Putamen (tissue), 1 donor: ENCODE measurements at regions not wholly inside any gene's neighbourhood (a gene's known extent, or its start where the extent isn't known, plus 50 kb on each side); places are given as distances from the start of the nearest gene placed in this dataset.

ENCODE experiments used
- DNase-seq: peaks from one replicate; pipeline ENCODE4 v3.0.0-alpha.2; 2016; ENCODE audit warnings: low spot score

DNA sequence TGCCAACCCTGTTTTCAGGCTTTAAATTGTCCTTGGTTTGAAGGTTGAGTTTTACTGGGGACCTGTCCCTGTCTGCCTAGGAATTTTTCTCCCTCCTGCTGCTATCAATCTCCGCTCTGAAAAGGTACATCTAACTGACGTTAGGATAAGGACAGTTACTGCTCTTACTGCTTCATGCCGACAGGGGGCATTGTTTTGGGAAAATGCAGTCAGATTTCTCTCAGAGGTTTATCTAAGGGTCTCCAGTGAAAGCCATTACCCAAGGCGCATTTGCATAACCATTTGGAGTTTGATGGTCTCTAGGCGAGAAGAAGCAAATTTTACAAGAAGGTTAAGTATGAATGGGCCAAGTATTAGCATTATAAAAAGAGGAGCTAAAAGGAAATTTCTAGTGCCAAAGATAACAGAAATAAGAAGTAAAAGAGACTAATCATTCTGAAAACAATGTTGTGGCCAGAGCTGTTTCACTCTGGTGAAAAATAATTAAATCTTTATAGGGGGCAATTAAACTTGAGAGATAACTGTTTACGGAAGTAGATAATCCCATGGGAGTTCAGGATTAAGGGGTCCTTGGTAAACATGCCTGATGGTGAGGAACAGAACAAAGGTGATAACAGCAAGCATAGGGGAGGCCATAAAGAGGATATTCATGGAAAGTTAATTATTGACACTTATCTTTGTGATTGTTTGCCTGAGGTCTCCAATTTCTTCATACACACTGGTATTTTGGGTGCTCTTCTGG is 605.0 kb downstream of the MTRR start:
- no peak for DNase-seq

DNA sequence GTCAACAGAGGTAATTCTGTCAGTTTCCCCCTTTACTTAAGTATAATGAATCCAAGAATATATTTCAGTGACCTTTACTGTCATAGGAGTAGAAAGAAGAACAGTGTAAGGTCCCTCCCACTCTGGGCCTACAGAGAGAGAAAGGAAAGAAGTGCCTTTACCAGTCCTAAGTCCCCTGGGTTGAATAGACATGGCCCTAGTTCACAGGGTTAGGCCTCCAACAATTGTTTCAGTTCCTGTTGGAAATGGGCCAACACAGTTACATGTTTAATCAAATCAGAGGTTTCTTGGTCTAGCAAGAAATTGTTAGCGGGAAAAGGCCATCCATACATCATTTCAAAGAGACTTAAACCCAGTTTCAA is 605.6 kb downstream of the MTRR start:
- no peak for DNase-seq

DNA sequence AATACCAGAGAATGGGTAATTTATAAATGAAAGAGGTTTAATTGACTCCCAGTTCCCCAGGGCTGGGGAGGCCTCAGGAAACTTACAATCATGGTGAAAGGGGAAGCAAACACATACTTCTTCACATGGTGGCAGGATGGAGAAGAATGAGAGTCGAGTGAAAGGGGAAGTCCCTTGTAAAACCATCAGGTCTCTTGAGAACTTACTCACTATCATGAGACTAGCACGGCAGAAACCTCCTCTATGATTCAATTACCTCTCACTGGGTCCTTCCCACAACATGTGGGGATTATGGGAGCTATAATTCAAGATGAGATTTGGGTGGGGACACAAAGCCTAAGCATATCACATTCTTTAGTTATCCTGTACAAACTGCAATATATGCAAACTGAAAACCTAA is 609.4 kb downstream of the MTRR start:
- DNase-seq, result no peak

DNA sequence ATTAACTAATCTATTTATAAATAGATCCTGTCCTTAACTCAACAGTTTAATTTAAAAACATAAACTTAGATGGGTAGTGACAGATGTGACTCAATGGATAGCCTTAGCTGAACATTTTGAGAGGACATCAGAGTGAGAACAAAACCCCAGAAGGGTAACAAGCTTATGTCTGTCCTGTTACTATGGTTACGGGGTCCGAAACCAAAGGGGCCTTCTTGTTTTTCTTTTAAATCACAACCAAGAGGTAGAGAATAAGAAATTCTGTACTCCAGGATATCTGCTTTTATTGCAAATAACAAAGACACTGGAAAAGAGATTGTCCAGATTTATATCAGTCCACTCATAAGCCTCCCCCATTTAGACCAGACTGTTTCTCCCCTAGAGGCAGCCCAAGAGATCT is 612.1 kb downstream of the MTRR start:
- no peak for DNase-seq

DNA sequence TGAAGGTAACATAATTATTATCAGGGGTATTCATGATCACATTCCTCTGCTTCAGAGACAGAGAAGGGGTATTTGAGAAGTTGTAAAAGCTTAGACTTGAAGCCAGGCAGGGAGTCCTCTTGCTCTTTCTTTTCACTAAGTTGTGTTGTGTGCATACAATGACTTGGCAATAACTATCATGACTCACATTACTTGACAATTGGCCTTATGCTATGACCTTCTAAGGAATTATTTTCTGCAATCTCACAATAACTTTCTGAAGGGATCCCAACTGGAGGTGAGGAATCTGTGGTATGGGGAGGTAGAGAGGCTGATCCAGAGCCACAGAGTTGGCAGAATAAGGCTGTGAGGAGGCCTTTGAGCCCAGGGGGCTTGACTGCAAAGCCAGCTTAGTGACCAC is 622.3 kb downstream of the MTRR start:
- no peak for DNase-seq

DNA sequence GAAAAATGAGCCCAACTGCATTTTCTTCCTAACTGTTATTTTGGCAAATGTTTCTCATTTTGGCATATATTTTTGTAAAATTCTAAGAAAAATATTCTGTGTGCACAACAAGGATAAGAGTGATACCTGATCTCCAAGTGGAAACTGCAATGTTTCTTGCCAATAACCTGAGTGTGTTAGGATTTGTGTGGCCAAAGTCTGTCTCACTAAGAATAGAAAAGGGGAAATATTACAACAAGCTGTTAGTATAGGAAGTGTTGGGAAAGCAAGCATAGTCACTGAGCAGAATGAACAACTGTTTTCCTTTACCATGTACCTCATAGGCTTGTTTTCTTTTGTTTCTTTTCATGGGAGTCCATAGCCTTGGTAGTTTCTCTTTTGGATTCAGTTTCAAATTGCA is 624.2 kb downstream of the MTRR start:
- no peak for DNase-seq

DNA sequence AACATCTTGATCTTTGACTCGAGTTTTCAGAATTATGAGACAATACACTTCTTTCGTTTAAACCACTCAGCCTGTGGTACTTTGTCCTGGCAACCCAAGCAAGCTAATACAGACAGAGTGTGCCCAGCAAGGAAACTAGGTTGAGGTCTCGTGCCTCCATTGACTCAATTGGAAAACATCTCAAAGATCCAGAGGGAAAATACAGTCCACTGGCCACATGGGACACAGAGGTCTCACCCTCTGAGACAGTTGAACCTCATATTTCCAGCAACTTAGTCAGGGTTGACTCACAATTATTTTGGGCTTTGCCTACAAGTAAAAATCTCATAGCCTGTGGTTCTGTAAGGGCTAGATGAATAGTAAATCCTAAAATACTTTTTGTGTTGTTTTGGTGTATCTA is 631.5 kb downstream of the MTRR start:
- no peak for DNase-seq

DNA sequence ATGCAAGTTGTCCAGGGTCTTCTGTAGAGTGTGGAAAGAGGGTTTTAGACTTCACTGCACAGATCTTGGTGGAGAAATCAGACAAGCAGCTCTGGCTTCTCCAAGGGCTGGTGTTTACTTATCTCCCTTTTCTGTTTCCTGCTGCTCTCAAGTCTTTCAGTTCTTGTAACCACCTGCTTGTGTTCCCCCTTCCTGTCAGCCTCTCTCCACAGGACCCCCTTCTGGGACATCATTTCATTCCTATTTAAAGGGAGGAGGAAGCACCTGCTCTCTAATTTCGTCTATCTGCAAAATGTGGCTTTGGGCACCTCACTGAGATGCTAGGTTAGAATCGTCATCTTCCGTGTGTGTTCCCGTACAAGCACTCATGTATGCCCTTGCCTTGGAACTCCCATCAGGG is 636.2 kb downstream of the MTRR start:
- DNase-seq, result no peak

DNA sequence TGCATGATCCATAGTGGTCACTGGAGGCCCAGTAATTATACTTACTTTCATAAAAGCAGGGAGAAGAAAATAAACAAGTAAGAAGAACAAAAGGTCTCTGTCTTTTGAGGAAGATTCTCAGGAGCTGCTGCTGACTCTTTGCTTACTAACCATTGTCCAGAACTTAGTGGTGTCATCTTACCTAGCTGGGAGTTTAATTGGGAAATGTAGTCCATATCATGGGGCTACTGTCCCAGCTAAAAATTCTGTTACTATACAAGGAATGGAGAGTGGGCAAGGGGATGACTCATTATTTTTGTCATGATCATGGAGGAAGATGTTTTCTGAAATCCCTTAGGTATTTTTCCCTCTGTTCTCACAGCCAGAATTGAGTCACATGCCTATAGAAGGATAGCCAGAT is 639.3 kb downstream of the MTRR start:
- DNase-seq, result no peak

DNA sequence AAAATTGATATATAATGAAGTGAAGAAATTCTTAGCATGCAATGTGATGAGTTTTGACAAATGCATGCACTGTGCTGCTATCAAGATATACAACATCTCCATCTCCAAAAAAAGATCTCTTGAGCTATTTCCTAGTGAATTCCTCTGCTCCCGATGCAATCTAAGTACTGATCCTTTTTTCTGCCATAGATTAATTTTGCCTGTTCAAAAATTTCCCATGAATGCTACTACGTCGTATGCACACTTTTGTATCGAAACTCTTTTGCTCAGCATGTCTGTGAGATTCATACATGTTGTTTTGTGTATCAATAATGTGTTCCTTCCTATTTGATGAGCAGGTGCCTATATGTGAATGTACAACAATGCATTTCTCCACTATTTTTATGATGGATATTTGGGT is 647.4 kb downstream of the MTRR start:
- no peak for DNase-seq

DNA sequence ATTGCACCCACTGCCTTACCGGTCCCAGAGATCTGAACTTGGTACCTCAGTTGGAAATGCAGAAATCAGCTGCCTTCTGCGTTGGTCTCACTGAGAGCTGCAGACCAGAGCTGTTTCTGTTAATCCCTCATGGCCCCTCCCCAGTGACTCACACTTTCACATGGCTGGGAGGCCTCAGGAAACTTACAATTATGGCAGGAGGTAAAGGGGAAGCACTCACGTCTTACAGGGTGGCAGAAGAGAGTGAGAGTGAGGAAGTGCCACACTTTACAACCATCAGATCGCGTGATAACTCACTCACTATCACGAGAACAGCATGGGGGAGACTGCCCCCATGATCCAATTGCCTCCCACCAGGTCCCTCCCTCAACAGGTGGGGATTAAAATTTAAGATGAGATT is 648.5 kb downstream of the MTRR start:
- no peak for DNase-seq

DNA sequence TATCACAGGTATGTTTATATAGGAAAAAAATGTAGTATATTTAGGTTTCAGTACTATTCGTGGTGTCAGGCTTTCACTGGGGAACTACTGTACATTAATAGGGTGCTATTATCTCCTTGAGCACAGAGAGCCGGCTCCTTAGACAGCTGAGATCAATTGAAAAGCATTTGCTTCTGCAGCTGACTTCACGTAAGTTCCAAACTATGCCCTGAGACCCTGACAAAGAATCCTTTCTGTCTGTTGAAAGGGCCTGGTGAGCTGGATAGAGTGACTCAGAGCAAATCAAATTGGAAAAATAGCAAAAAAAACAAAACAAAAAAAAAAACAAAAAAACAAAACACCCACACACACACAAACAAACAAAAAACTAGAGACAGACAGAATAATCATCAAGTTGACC is 652.0 kb downstream of the MTRR start:
- DNase-seq, result no peak

DNA sequence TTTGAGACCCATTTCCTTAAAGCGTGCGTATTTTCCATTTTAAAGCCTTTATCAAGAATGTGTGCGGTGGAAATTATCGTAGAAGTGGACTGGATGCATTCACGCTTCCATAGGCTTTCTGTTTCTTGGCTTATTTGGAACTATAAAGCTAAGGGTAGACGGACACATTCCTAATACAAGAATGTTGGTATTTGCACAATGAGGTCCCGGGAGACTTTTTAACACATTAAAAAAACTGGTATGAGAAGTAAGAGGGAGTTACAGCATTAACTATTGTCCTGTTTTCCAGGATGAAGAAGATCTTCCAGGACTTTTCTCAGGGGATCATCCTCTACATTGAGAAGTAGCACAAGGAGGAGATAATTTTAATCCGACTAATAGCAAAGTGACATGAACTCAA is 653.0 kb downstream of the MTRR start:
- DNase-seq, result no peak

DNA sequence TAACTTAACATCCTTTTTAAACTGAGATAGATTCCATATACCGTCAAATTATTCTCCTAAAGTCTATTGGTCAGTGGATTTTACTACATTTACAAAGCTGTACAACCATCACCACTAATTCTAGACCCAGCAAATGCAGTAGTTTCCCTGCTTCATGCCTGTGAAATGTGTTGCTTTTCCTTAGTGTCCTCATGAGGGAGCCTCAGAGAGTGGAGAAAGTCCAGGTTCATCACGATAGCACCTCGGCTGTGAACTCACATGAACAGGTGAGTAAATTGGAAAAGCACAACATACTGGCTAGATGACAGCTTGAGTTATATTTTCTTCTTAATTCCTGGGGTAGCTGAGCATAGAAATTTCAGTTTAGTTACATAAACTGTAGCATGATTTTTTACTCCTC is 653.7 kb downstream of the MTRR start:
- no peak for DNase-seq

DNA sequence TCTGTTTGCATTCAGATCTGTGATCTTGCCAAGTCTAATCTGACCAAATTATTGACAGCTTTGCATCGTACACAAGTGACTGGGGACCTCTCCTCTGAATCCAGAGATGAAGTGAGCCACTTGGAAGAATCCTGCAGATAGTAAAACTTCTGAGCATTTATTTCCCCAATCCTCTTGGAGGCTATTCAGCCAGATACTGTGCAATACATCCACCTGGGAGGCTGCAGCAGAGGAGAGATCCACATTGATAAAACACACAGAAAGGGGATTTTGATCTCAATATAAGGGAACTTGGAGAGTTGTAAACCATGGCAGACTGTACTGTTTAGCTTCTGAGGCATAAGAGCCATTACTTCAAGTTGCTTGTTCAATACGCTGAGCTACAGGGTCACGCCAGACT is 654.6 kb downstream of the MTRR start:
- no peak for DNase-seq

DNA sequence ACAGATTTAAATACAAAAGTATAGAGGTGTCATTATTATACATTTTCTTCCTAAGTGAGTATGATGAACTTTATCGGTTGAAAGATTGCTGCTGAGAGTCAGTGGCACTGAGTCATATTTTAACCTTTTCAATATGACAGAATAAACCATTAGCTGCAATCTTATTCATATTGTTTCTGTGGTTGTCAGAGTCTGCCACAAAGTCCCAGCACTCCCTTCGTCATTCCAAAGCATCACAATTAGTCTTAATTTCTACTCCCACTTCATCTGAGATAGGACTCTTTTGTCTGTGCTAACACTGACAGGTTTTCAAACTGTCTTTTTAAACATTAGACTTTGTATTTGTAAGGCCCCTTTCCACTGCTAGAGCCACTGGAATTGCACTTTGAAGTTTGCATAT is 656.9 kb downstream of the MTRR start:
- DNase-seq, result peak; percentile 47

DNA sequence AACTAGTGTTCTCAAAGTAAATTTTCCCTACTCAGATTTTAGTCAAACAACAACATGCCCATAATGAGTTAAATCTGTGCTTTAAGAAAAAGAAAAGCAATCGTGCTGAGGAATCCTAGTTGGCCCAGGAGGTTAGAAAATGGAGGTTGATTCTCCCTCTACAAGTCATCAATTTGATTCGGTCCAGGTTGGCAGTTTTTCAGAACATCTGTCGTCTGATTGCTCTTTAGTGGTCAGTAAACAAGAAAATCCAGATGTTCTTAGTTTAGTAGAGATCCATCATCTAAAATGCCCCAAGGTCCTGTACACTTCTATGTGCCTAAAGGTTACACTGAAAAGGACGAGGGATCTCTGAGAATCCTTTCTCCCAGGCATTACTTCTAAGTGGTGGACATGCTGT is 659.2 kb downstream of the MTRR start:
- DNase-seq, result no peak

DNA sequence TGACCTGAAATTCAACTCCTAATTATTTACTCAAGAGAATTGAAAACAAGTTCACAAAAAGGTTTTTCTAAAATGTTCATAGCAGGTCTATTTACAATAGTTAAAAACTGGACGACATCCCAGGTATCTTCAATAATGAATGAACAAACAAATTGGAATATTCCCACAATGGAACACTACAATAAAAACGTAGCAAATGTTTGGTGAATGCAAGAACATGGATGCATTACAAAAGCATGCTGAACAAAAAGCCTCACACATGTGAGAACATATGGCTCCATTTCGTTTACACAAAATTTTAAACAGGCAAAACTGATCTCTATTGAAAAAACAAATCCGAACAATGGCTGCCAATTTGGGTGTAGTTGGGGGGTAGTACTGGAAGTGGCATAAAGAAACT is 669.9 kb downstream of the MTRR start:
- DNase-seq, result no peak

DNA sequence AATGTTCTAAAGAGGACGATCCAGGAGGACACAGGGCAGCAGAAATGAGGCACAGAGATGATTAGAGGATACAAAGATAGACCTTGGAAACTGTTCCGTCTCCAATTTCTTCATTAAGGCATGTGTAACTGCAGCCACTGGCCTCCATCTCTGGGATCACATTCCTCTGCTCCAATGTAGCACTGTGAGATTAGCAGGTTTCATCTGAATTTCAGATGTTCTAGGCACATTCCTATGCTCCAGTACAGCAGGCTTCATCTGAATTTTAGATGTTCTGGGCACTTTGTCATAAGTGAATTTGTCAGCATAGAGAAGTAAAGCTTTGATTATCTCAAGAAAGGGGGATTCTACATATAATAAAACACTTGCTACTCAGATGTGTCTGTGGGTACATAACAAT is 671.4 kb downstream of the MTRR start:
- no peak for DNase-seq

DNA sequence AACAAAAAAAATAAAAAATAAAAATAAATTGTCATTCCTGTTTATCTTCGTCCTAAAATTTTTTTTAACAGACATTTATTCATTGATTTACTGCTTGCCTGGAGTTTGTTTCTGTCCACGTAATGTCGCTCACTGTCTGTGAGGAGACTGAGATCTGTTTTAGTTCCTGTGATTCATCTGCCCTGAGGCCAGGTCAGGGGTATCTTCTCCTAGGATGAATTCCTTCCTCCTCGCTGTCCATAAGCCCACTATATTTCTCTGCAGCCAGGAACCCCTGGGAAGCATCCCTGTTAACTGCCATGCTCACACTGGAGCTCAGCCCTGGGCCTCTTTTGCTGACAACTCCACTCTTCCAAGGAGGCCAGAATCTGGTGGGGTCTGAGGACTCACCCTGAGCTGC is 682.0 kb downstream of the MTRR start:
- DNase-seq, result no peak

DNA sequence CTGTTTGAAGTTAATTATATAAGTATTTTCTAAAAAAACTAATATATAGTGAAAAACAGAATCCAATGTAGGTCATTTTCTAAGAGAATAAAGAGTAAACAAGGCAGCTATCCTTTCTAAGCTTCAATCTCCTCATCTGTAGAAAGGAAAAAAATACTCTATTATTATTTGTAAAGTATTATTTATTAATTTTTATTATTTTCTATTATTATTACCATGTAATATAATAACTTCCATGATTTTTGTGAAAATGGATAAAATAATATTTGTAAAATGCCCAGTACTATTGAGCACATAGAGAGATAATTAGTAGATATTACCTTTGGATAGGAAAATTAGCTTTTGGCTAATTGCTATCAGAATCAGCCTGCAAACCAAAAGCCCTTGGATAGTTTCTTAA is 684.4 kb downstream of the MTRR start:
- no peak for DNase-seq

DNA sequence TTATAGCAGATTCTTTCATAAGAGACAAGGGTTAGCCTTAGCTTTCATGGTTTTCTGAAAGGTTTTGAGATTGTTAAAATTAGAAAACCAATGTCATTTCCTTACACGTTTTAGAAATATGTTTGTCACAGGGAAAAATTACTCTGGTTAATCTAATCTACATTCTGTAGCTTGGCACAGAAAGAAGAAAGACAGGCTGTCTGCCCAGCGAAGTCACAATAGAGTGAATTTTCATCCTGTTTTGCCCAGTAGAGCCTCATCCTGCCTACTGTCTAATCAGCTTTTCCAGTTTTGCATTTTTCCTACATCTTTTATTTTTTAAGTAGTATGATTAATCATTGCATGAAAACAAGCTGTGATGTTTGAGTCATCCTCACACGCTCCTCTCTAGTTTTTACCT is 688.8 kb downstream of the MTRR start:
- no peak for DNase-seq

DNA sequence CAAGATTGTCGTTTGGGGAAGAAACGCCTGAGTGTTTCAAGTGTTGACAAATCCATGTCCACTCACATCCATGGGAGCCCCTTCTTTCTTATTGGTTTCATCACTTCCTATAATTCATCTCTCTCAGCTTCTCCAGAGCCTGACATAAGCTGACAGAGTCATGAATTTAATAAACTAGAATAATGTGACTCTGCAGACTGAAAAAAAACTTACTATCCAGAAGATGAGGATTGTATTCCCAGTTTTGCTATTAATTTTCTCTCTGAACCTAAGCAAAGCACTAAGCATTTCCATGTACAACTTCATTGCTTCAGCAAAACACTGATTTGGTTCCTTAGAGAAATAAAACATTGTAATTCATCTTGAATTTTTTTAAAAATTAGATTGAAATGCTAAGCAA is 691.8 kb downstream of the MTRR start:
- no peak for DNase-seq

DNA sequence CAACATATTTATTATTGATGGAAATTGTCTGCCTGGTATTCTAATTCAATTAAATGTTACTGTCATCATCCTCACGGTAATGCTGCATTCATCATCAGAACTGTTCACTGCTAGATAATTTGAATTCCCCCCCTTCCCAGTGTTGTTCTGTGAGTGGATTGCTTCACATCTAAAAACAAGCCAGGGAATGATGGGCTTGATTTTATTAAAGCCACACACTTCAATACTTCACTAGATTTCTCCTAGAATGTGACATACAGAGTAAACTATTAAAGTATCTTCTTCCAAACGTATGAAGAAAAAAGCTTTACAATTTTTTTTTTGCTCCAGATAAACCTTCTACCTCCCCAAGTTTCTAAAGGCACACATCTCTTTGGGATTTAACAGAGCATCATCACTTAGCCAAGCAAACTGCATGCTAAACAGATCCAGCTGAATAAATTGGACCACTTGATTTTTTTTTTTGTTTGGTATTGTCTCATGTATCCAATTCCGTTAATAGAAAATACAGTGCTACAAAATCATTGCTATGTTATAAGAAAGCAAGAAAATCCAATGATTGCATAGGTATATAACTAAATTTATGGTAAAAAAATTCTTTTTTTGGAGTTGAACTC is 692.4 kb downstream of the MTRR start:
- DNase-seq, result no peak
